IMR-90 (cell line): ENCODE measurements at regions not wholly inside any gene's neighbourhood (a gene's known extent, or its start where the extent isn't known, plus 50 kb on each side); places are given as distances from the start of the nearest gene placed in this dataset.

Experiments
- ATAC-seq: fragments of 200-7000 bp; cut with Tn5 transposase; 2 replicates; pipeline ENCODE4 v1.9.1; 2020; ENCODE audit warnings: low read depth, mild to moderate bottlenecking, moderate library complexity
- BruUV-seq: library from RNA; stranded (reverse); fragments of 400-500 nt; replicated peaks from 2 replicates; lab custom pipeline; 2021; lab: Mats Ljungman, UMichigan
- CTCF ChIA-PET: fragments of 300-600 bp; formaldehyde crosslinking; extraction: SDS; loops from one replicate; lab custom pipeline; 2021; ENCODE audit warnings: antibody characterized with exemption; lab: Yijun Ruan, JAX
- POLR2A ChIA-PET: fragments of 300-600 bp; sonication (Branson Sonifier 250); formaldehyde crosslinking; loops from one replicate; lab custom pipeline; 2022; ENCODE audit warnings: antibody characterized with exemption; ENCODE audit not compliant: unreplicated experiment; lab: Charles Lee
- DNase-seq: peaks from one replicate; pipeline ENCODE4 v3.0.0; 2013
- H2AFZ ChIP-seq: replicated peaks from 2 replicates; pipeline ENCODE3; 2013; ENCODE audit warnings: low read length, mild to moderate bottlenecking; ENCODE audit not compliant: poor library complexity
- H2AK5ac ChIP-seq: 2 replicates; pipeline ENCODE4 v1.6.1; 2013; ENCODE audit warnings: low read depth, low read length, inconsistent platforms
- H2AK9ac ChIP-seq: replicated peaks from 2 replicates; pipeline ENCODE3; 2013; ENCODE audit warnings: mild to moderate bottlenecking, low read depth, low read length, moderate library complexity; ENCODE audit not compliant: poor library complexity
- H2BK120ac ChIP-seq: 2 replicates; pipeline ENCODE4 v1.6.1; 2013; ENCODE audit warnings: low read depth, low read length, inconsistent platforms
- H2BK15ac ChIP-seq: 3 replicates; pipeline ENCODE4 v1.6.1; 2013; ENCODE audit warnings: low read depth, low read length, inconsistent platforms
- H2BK20ac ChIP-seq: 2 replicates; pipeline ENCODE4 v1.6.1; 2013; ENCODE audit warnings: low read depth, mild to moderate bottlenecking, inconsistent platforms, low read length, moderate library complexity
- H2BK5ac ChIP-seq: 2 replicates; pipeline ENCODE4 v1.6.1; 2013; ENCODE audit warnings: mild to moderate bottlenecking, low read depth, low read length, inconsistent platforms; ENCODE audit not compliant: poor library complexity, severe bottlenecking
- H3K14ac ChIP-seq: replicated peaks from 2 replicates; pipeline ENCODE4 v1.6.1; 2013; ENCODE audit warnings: low read depth, low read length, inconsistent platforms
- H3K18ac ChIP-seq: 2 replicates; pipeline ENCODE4 v1.6.1; 2013; ENCODE audit warnings: low read depth, low read length, control low read depth
- H3K23ac ChIP-seq: 2 replicates; pipeline ENCODE4 v1.6.1; 2013; ENCODE audit warnings: low read depth, low read length, inconsistent platforms
- H3K27ac ChIP-seq: 2 replicates; pipeline ENCODE4 v1.5.1; 2013; ENCODE audit warnings: mild to moderate bottlenecking, control low read depth, low read length; ENCODE audit not compliant: insufficient read depth
- H3K27me3 ChIP-seq: 2 replicates; pipeline ENCODE4 v1.6.1; 2013; ENCODE audit warnings: low read length; ENCODE audit not compliant: control insufficient read depth, insufficient read depth
- H3K36me3 ChIP-seq: 2 replicates; pipeline ENCODE4 v1.6.1; 2013; ENCODE audit warnings: low read length, mixed read lengths; ENCODE audit not compliant: control insufficient read depth, insufficient read depth
- H3K4ac ChIP-seq: 2 replicates; pipeline ENCODE4 v1.6.1; 2013; ENCODE audit warnings: low read depth, low read length, inconsistent platforms
- H3K4me1 ChIP-seq: 2 replicates; pipeline ENCODE4 v1.6.1; 2013; ENCODE audit warnings: low read length, mixed read lengths; ENCODE audit not compliant: control insufficient read depth, insufficient read depth
- H3K4me2 ChIP-seq: 2 replicates; pipeline ENCODE4 v1.6.1; 2013; ENCODE audit warnings: low read depth, mild to moderate bottlenecking, control low read depth, low read length, moderate library complexity
- H3K4me3 ChIP-seq: 2 replicates; pipeline ENCODE4 v1.5.1; 2013; ENCODE audit warnings: low read depth, mild to moderate bottlenecking, control low read depth, low read length, moderate library complexity; ENCODE audit not compliant: insufficient read depth
- H3K56ac ChIP-seq: 2 replicates; pipeline ENCODE4 v1.6.1; 2013; ENCODE audit warnings: low read length, inconsistent platforms; ENCODE audit not compliant: insufficient read depth; ENCODE audit errors: extremely low read depth
- H3K79me1 ChIP-seq, 2 experiments: 2 replicates each; pipeline ENCODE4 v1.6.1; 2013; ENCODE audit warnings: low read length in 2 of 2, inconsistent platforms in 1 of 2, low read depth in 1 of 2
- H3K9ac ChIP-seq: 2 replicates; pipeline ENCODE4 v1.6.1; 2013; ENCODE audit warnings: low read depth, low read length, control low read depth
- H3K9me1 ChIP-seq: 2 replicates; pipeline ENCODE4 v1.6.1; 2013; ENCODE audit warnings: low read length, inconsistent platforms; ENCODE audit not compliant: insufficient read depth
- H3K9me3 ChIP-seq: 2 replicates; pipeline ENCODE4 v1.6.1; 2013; ENCODE audit warnings: low read length; ENCODE audit not compliant: control insufficient read depth, insufficient read depth
- H4K20me1 ChIP-seq: 2 replicates; pipeline ENCODE4 v1.6.1; 2013; ENCODE audit warnings: low read length, inconsistent platforms; ENCODE audit not compliant: insufficient read depth
- H4K5ac ChIP-seq: 2 replicates; pipeline ENCODE4 v1.6.1; 2013; ENCODE audit warnings: mild to moderate bottlenecking, low read depth, low read length, control low read depth
- H4K8ac ChIP-seq, 2 experiments: 2 replicates each; pipeline ENCODE4 v1.6.1; 2013; ENCODE audit warnings: low read depth in 2 of 2, low read length in 2 of 2, control low read depth in 1 of 2, inconsistent platforms in 1 of 2
- H4K91ac ChIP-seq: 2 replicates; pipeline ENCODE4 v1.6.1; 2013; ENCODE audit warnings: low read depth, low read length, inconsistent platforms; ENCODE audit not compliant: insufficient read depth
- BHLHE40 ChIP-seq: fragments of 150-350 bp; IDR thresholded peaks from 2 replicates; pipeline ENCODE4 v1.6.1; 2016; ENCODE audit warnings: mild to moderate bottlenecking, low read depth, low read length
- CEBPB ChIP-seq: IDR thresholded peaks from 2 replicates; pipeline ENCODE4 v1.6.1; 2012; ENCODE audit warnings: low read depth, low read length, improper control_type of control experiment
- CHD1 ChIP-seq: IDR thresholded peaks from 2 replicates; pipeline ENCODE4 v1.6.1; 2012; ENCODE audit warnings: low read depth, low read length, improper control_type of control experiment
- CTCF ChIP-seq: conservative IDR thresholded peaks from 2 replicates; pipeline ENCODE4 v1.5.1; 2012; ENCODE audit warnings: mild to moderate bottlenecking, low read depth, low read length, improper control_type of control experiment
- ELK1 ChIP-seq: fragments of 150-350 bp; IDR thresholded peaks from 2 replicates; pipeline ENCODE4 v1.6.1; 2016; ENCODE audit warnings: low read depth, mild to moderate bottlenecking, low read length, moderate library complexity, borderline replicate concordance
- FOS ChIP-seq: fragments of 150-350 bp; IDR thresholded peaks from 2 replicates; pipeline ENCODE4 v1.6.1; 2016; ENCODE audit warnings: low read depth, low read length
- MAFK ChIP-seq: IDR thresholded peaks from 2 replicates; pipeline ENCODE4 v1.6.1; 2012; ENCODE audit warnings: low read depth, low read length, improper control_type of control experiment
- MAZ ChIP-seq: IDR thresholded peaks from 2 replicates; pipeline ENCODE4 v1.6.1; 2012; ENCODE audit warnings: low read depth, mild to moderate bottlenecking, low read length, improper control_type of control experiment, moderate library complexity, borderline replicate concordance
- MXI1 ChIP-seq: IDR thresholded peaks from 2 replicates; pipeline ENCODE4 v1.6.1; 2012; ENCODE audit warnings: low read depth, mild to moderate bottlenecking, low read length, moderate library complexity, borderline replicate concordance
- NFE2L2 ChIP-seq: fragments of 150-350 bp; IDR thresholded peaks from 2 replicates; pipeline ENCODE4 v1.6.1; 2016; ENCODE audit warnings: low read depth, mild to moderate bottlenecking, low read length
- POLR2A ChIP-seq: IDR thresholded peaks from 2 replicates; pipeline ENCODE4 v1.6.1; 2012; ENCODE audit warnings: mild to moderate bottlenecking, low read depth, low read length
- RAD21 ChIP-seq: IDR thresholded peaks from 2 replicates; pipeline ENCODE4 v1.6.1; 2012; ENCODE audit warnings: low read length, improper control_type of control experiment
- RCOR1 ChIP-seq: IDR thresholded peaks from 2 replicates; pipeline ENCODE4 v1.6.1; 2012; ENCODE audit warnings: mild to moderate bottlenecking, low read length, improper control_type of control experiment; ENCODE audit not compliant: insufficient replicate concordance
- RFX5 ChIP-seq: IDR thresholded peaks from 2 replicates; pipeline ENCODE4 v1.8.0; 2012; ENCODE audit warnings: low read depth, mild to moderate bottlenecking, low read length, moderate library complexity
- SMC3 ChIP-seq: fragments of 150-350 bp; IDR thresholded peaks from 2 replicates; pipeline ENCODE4 v1.6.1; 2016; ENCODE audit warnings: low read depth, mild to moderate bottlenecking, antibody characterized with exemption, low read length, moderate library complexity
- USF2 ChIP-seq: fragments of 150-350 bp; IDR thresholded peaks from 2 replicates; pipeline ENCODE4 v1.6.1; 2017; ENCODE audit warnings: mild to moderate bottlenecking, antibody characterized with exemption, low read length, low read depth
- WGBS, 2 experiments: methylation state at CpG; one replicate each; pipeline versions ENCODE4 v1.1.5 to v1.1.7; 2013; ENCODE audit warnings: missing lambda C conversion rate in 2 of 2; ENCODE audit not compliant: insufficient read length in 1 of 2; ENCODE audit errors: extremely low coverage in 2 of 2; 5-methylcytosine and 5-hydroxymethylcytosine counted together
- dilution Hi-C: fragments of 300-500 bp; cut with HindIII; formaldehyde crosslinking; loops from one replicate; pipeline ENCODE4 v1.14.3; 2018; ENCODE audit warnings: low sequenced_read_pairs; ENCODE audit not compliant: unreplicated experiment
- in situ Hi-C: fragments of 300-500 bp; cut with MboI; formaldehyde crosslinking; loops from 3 replicates; pipeline ENCODE4 v1.14.3; 2019; ENCODE audit warnings: low sequenced_read_pairs, inconsistent platforms, mixed read lengths
- intact Hi-C: fragments of 100-400 bp; cut with micrococcal nuclease; formaldehyde crosslinking; loops from 2 replicates; pipeline ENCODE4 v1.10.0; 2022

- H2BK120ac ChIP-seq, result no peak overlapping the region
- CTCF ChIA-PET, result no interaction called here
Observed at GRCh38 chr4:123462007-123462406, 65.4 kb downstream of the SPRY1 start.

More at GRCh38 chr4:123462007-123462406, 65.4 kb downstream of the SPRY1 start:
- peak; percentile 26 for DNase-seq
- Histone ChIP-seq H3K4me1 (no peaks in the 10 kb centered on the region), H3K4ac (no peak overlapping the region), H3K9ac (no peak overlapping the region), H3K27me3 (no peaks in the 10 kb centered on the region), H2BK20ac (no peak overlapping the region), H3K9me3 (no peaks in the 10 kb centered on the region), H3K4me2 (no peak overlapping the region), H2BK5ac (no peak overlapping the region), H4K20me1 (no peaks in the 10 kb centered on the region), H4K91ac (no peak overlapping the region), H3K36me3 (no peaks in the 10 kb centered on the region), H3K27ac (no peak overlapping the region), H3K56ac (no peak overlapping the region), H3K79me1 (no peaks in the 10 kb centered on the region), H2BK15ac (no peak overlapping the region), H3K9me1 (no peaks in the 10 kb centered on the region), H3K18ac (no peak overlapping the region), H4K8ac (no peak overlapping the region), H4K5ac (no peak overlapping the region), H3K14ac (no peak overlapping the region), H3K23ac (no peak overlapping the region), H2AK9ac (no peak overlapping the region), H3K4me3 (no peak overlapping the region), H2AFZ (no peak overlapping the region), H2AK5ac (no peak overlapping the region)
- dilution Hi-C loops, result no loop called here
- in situ Hi-C loops, result no loop called here
- peak; percentile 53 for ATAC-seq
- intact Hi-C loops, result no loop called here
- BruUV-seq, result no TSS peak
- TF ChIP-seq CTCF (no peak), SMC3 (no peak), CHD1 (no peak), MXI1 (no peak), BHLHE40 (no peak), CEBPB (no peak; the same call in 1 of the 2 replicates), RFX5 (no peak), POLR2A (no peak), ELK1 (no peak), MAFK (no peak), FOS (no peak), RCOR1 (no peak), RAD21 (no peak), NFE2L2 (no peak), MAZ (no peak), USF2 (no peak)
- WGBS, 2 experiments, result no CpG with 5 or more reads among the region's 3 CpGs
- POLR2A ChIA-PET, result no interaction called here
